Activated gamma-delta T cell treated with anti-CD3 and anti-CD28 coated beads, Interleukin-2, amount 50 U/mL, for 16 hours (primary cell): ENCODE measurements at regions not wholly inside any gene's neighbourhood (a gene's known extent, or its start where the extent isn't known, plus 50 kb on each side); places are given as distances from the start of the nearest gene placed in this dataset.

ENCODE experiments used
- DNase-seq: peaks from one replicate; pipeline ENCODE4 v3.0.0-alpha.2; 2020; ENCODE audit warnings: low read depth

- DNase-seq, result no peak
Observed at GRCh38 chr6:12422848-12423247, 132.7 kb downstream of the EDN1 start.

GRCh38 chr6:12423832-12424231 is 133.7 kb downstream of the EDN1 start:
- no peak for DNase-seq

- DNase-seq, result no peak
Observed at GRCh38 chr6:12426121-12426520, 136.0 kb downstream of the EDN1 start.

- no peak for DNase-seq
Observed at GRCh38 chr6:12431023-12431422, 140.9 kb downstream of the EDN1 start.

- no peak for DNase-seq
Observed at GRCh38 chr6:12436224-12436623, 146.1 kb downstream of the EDN1 start.

GRCh38 chr6:12436683-12437082 is 146.5 kb downstream of the EDN1 start:
- DNase-seq, result no peak

DNA sequence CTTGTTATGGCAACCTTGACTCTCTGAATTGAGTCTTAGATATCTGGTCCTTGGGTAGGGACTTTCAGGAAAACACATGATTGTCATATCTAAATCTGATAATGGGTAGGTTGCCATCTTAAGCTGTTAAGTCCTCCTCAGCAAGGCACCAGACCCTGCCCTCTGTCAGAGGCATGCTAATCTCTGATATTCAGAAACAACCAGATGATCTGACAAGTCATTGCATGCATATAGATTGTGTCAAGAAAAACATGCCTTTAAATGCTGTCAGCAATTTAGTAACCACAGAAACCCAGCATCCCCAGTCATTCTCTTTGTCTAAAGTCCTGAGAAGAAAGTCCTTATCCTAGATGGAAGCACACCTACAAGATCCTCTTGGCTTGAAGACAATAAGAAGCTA is 149.1 kb downstream of the EDN1 start:
- no peak for DNase-seq

DNA sequence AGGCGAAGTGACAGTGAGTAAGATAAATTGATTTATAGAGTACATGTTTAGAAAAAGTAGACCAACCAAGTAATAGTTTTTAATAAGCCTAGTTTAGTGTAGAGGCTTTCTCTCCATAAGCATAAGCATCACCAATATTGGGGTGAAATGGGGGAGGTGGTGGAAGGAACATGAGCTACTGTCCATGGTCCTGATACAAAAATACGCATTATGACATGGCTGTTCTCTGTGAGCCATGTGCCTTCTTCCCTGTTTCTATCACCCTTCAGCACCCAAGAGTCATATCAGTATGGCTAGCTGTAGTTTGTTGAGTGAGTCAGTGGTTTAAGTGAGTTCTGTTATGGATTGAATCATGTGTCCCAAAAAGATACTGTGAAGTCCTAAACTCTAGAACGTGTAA is 150.8 kb downstream of the EDN1 start:
- DNase-seq, result no peak

DNA sequence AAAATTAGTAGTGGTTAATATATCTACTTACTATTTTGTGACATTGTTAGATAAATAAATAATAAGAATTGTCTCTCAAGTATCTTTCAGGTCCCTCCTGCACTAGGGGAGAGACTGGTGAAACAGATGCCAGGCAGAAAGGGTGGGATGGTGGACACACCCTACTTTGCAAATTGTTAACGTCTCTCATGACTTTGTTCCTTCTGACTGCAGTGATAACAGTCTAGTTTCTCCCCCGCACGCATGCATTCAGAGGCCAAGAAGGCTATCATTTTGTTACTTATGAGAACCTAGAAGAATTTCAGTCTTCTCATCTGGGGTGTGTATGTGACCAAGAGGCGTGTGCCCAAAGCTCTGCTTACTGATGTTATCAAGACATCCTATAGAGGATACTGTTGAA is 152.3 kb downstream of the EDN1 start:
- no peak for DNase-seq

GRCh38 chr6:12446394-12446793 is 156.2 kb downstream of the EDN1 start:
- no peak for DNase-seq

GRCh38 chr6:12449447-12449846 is 159.3 kb downstream of the EDN1 start:
- DNase-seq, result no peak

DNA sequence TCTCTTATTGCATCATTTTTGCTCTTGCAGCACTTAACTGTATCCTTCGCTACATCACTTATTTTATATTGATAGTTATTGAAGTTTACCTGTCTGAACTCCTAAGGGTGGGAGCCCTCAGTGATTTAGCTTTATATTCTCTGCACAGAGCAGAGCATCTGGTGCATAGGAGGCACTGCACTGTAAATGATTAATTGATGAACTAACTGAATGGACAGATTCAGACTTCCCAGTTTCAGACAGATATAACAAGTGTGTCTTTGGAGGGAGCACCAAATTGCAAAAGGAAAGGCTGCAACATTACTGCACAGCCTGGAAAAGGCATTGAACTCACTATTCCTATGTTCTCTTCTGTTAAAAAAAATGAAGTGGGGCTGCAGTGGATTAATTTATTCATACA is 160.3 kb downstream of the EDN1 start:
- DNase-seq, result no peak

DNA sequence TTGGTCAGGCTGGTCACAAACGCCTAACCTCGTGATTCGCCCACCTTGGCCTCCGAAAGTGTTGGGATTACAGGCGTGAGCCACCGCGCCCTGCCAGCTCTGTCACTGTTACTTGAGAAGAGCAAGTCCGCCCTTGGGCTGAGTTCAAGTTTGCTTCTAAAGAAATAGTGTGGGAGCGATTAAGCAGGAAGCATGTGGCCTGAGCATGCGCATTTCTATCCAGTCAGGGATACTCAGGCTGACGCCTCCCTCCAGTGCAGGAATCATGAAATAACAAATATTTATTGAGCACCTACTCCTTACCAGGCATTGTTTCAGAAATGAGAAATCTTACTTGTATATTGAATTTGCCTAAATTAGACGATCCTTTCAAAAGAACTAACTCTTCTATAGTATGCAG is 166.2 kb downstream of the EDN1 start:
- DNase-seq, result no peak

DNA sequence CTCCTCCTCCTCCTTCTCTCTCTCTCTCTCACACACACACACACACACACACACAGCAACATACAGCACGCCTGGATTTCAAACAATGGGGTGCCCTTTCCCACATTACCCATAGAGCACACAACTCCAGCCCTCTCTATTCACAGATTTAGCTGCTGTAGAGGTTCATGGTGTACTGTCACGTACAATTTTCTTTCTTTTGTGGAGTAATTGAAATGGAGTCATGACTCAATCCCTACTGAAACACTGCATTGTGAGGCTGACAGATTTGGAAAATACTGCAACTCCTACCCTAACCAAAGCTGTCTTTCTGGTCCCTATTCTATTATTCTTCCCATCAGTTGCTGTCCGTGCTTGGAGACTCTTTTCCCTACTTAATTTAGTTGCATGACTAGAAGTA is 166.9 kb downstream of the EDN1 start:
- no peak for DNase-seq

DNA sequence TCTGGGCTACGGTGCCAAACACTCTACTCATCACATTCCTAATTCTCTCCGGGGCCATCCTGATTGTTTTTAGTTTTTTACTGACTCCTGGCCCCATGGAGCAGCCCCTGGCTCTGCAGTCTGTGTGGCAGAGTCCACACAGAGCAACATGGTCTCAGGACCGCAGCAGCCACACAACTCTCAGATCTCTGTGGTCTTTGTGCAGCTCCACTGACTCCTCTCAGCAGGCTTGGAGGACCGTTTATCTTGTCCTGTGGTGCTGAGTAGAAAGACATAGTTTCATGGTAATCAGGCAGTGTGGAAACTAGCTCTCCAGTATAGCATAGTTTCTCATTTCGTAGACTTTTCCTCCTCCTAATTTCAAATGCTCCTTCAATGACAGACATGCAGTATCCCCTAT is 168.4 kb downstream of the EDN1 start:
- DNase-seq, result no peak

GRCh38 chr6:12459945-12460661 is 169.9 kb downstream of the EDN1 start:
- no peak for DNase-seq

DNA sequence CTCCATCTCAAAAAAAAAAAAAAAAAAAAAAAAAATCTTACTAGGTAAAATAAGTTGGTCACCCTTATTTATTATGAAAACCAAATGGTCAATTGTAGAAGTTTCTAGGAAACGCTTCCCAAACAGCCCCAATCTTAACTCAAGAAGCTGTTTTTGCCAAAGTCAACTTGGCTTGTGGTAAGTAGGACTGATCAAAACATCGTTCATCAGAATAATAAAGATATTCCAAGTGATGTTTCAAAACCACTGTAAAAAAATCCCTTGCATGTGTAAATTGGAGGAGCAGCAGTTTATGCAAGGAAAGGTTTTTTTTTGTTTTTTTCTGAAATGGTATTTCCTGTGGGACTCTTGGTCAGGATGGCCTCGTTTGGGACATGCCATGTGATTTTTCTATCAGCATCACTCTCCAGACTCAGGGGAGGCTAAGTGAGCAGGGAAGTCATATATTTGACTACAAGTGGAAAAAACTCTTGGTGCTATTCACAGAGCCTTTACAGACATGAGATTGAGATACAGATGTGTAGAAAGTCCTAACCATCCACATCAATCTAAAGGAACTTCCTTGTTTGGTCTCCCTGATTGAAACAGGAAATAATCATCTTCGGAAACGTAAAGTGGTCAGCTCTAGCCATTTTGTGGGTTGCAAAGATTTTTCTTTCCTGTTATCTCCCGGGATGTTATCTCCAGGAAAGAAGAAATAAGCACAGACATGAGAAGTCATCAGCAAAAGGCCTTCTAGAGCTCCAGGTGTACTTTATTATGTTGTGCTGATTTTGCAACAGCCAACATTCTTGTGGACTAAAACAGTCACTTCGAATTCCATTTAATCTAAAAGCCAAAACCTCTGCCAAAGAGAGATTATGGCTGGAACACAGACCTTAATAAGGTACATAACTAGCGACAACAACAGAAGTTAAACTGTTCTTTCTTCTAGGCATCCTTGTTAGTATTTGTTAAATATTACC is 177.8 kb downstream of the EDN1 start:
- no peak for DNase-seq

- no peak for DNase-seq
Observed at GRCh38 chr6:12472601-12473038, 182.5 kb downstream of the EDN1 start.

- DNase-seq, result no peak
Observed at GRCh38 chr6:12473494-12473893, 183.3 kb downstream of the EDN1 start.

GRCh38 chr6:12474167-12475140 is 184.3 kb downstream of the EDN1 start:
- no peak for DNase-seq

- no peak for DNase-seq
Observed at GRCh38 chr6:12476484-12476883, 186.3 kb downstream of the EDN1 start.

DNA sequence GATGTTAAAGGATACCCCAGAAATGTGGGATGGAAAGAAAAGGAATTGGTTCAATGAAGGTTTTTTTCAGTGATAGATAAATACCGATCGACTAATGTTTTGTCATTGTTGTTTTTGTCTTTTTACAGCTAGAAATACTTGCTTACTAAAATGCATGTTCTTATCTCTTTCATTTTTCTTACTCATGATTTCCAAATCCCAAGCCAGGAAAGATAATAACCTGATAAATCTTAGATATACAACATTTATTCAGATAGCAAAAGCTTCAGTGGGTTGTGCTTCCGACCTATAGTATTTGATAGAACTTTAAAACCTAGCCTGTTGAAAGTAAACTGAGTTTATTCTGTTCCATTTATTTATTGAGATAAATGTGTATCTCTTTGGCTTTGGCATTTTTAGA is 187.5 kb downstream of the EDN1 start:
- no peak for DNase-seq
